Heart right ventricle (tissue), 16 donors: ENCODE measurements at regions not wholly inside any gene's neighbourhood (a gene's known extent, or its start where the extent isn't known, plus 50 kb on each side); places are given as distances from the start of the nearest gene placed in this dataset.

Source experiments
- ATAC-seq, 8 donors: fragments of 200-7000 bp; cut with Tn5 transposase; one replicate each; pipeline ENCODE4 v1.9.1; 2020; ENCODE audit warnings: mild to moderate bottlenecking in 8 of 8, moderate library complexity in 8 of 8, moderate number of reproducible peaks in 1 of 8
- DNase-seq, 2 donors: peaks; one replicate each; pipeline ENCODE4 v3.0.0-alpha.2; 2020
- H3K27ac ChIP-seq, 10 donors: fragments of 200-600 bp; sonication (generic) in 2 of 10; one replicate each; pipeline versions ENCODE4 v1.5.0 to v1.8.0; 2020 to 2022; ENCODE audit warnings: mild to moderate bottlenecking in 3 of 10
- H3K27me3 ChIP-seq, 7 donors: fragments of 200-600 bp; one replicate each; pipeline ENCODE4 v1.8.0; 2021 to 2022; ENCODE audit warnings: mild to moderate bottlenecking in 2 of 7
- H3K36me3 ChIP-seq, 9 donors: fragments of 200-600 bp; sonication (generic) in 1 of 9; one replicate each; pipeline versions ENCODE4 v1.5.0 to v1.8.0; 2020 to 2022; ENCODE audit warnings: mild to moderate bottlenecking in 2 of 9
- H3K4me1 ChIP-seq, 9 donors: fragments of 200-600 bp; sonication (generic) in 1 of 9; one replicate each; pipeline versions ENCODE4 v1.5.0 to v1.8.0; 2020 to 2022; ENCODE audit warnings: mild to moderate bottlenecking in 4 of 9
- H3K4me3 ChIP-seq, 10 donors: fragments of 200-600 bp; sonication (generic) in 2 of 10; one replicate each; pipeline versions ENCODE4 v1.5.0 to v1.8.0; 2020 to 2022; ENCODE audit warnings: mild to moderate bottlenecking in 7 of 10, moderate library complexity in 2 of 10
- H3K9me3 ChIP-seq, 11 donors: fragments of 200-600 bp in 10 of 11; sonication (generic) in 2 of 11; one replicate each; pipeline versions ENCODE4 v1.5.0 to v1.8.0; 2013 to 2022; ENCODE audit warnings: mild to moderate bottlenecking in 2 of 11, control low read depth in 1 of 11, moderate library complexity in 1 of 11
- CTCF ChIP-seq, 9 donors: fragments of 200-600 bp; sonication (generic) in 2 of 9; IDR thresholded peaks; one replicate each; pipeline versions ENCODE4 v1.5.0 to v1.8.0; 2021 to 2022; ENCODE audit warnings: antibody characterized with exemption in 9 of 9, mild to moderate bottlenecking in 5 of 9, moderate library complexity in 1 of 9
- WGBS, 2 donors: extraction: QIAGEN DNeasy Blood & Tissue Kit; methylation state at CpG; one replicate each; pipeline ENCODE4 v1.1.7; 2013; ENCODE audit warnings: inconsistent platforms in 1 of 2; 5-methylcytosine and 5-hydroxymethylcytosine counted together
- intact Hi-C, 10 donors: fragments of 100-400 bp; cut with DNase I; formaldehyde crosslinking; loops; one replicate each; pipeline versions ENCODE4 v1.11.1 to v1.14.2; 2022
- donor health status: Arrhythmogenic right ventricular cardiomyopathy.
- donor health status: ischemic (EF 13 %, LVEDD 7.1; RV severe dilation, severe dysfunction).
- donor health status: healthy with polysubstance abuse.
- donor health status: DM: no; HTN: yes; CAD: no.
- donor health status: DM: no; HTN: no; CAD: no.
- donor health status: ischemic (EF 25% LVEDD 6.9; RV normal size, moderate dysfunction).
- donor health status: ischemic (EF 25% LVEDD 5.7; RV mildly dilated, moderate dysfunction).
- donor health status: healthy.
- donor health status: DM: yes; HTN: yes; CAD: no.
- donor health status: Ischemic cardiomyopathy.
- donor health status: ischemic (EF 35%, LVEDD 5.7; RV mildly dilated, moderate dysfunction).
- donor health status: nonischemic (EF 11% LVEDD 7.7; RV severe dilation, severe dysfunction).
- donor health status: DM: yes; HTN: yes; CAD: no.
- donor health status: PGD.
- donor health status: ischemic (EF 29% LVEDD 5.4; RV normal size, mild dysfunction).
- donor health status: nonischemic (EF 23%, LVEDD 6.1; RV moderate dilation, normal function).

DNA sequence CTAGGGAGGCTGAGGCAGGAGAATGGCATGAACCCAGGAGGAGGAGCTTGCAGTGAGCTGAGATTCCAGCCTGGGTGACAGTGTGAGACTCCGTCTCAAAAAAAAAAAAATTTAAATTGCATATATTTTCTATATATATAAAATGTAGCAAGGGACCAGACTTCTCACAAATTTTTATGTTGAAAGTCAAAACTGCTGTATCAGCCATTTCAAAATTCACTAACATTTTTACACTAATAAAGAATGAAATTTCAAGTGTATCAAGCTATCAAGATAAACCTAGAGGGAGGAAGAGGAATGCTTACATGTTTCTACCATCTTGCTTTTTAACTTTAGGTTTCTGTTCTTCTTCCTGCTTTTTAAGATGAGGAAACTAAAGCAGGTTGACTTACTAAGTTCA lies 464.0 kb downstream of the KCNJ3 start:
- Histone ChIP-seq H3K9me3 (peaks cover 0 to 3% (median 0%) of the 10 kb centered on the region in 11 donors), H3K36me3 (no peaks in the 10 kb centered on the region), H3K4me1 (no peaks in the 10 kb centered on the region), H3K27ac (no peak overlapping the region), H3K27me3 (no peaks in the 10 kb centered on the region), H3K4me3 (no peak overlapping the region)
- no peak for DNase-seq
- intact Hi-C loops, result no loop called here
- no peak for TF ChIP-seq CTCF (IDR thresholded peaks at IDR 0.05)
- ATAC-seq, result no peak
- 89 to 97% methylated on average over 1 of the region's 1 CpG for WGBS, 2 donors

GRCh38 chr2:155161314-155161713 lies 462.8 kb downstream of the KCNJ3 start:
- Histone ChIP-seq H3K4me1 (no peaks in the 10 kb centered on the region), H3K27me3 (no peaks in the 10 kb centered on the region), H3K27ac (no peak overlapping the region), H3K4me3 (no peak overlapping the region), H3K9me3 (peaks cover 0 to 3% (median 0%) of the 10 kb centered on the region in 11 donors), H3K36me3 (no peaks in the 10 kb centered on the region)
- no peak for ATAC-seq
- intact Hi-C loops, result no loop called here
- no peak for TF ChIP-seq CTCF (IDR thresholded peaks at IDR 0.05)
- DNase-seq, result no peak

- peaks cover 0 to 3% (median 0%) of the 10 kb centered on the region in 11 donors for H3K9me3 ChIP-seq
- H3K27me3 ChIP-seq, result no peaks in the 10 kb centered on the region
- H3K4me3 ChIP-seq, result no peak overlapping the region
- no peaks in the 10 kb centered on the region for H3K4me1 ChIP-seq
- whole genome bisulfite sequencing, 2 donors, result 75 to 90% methylated on average over 2 of the region's 2 CpGs
- H3K27ac ChIP-seq, result no peak overlapping the region
- H3K36me3 ChIP-seq, result no peaks in the 10 kb centered on the region
- no peak for DNase-seq
- no peak for ATAC-seq
- TF ChIP-seq CTCF (IDR thresholded peaks at IDR 0.05), result no peak
- intact Hi-C loops, result no loop called here
These were observed 459.2 kb downstream of the KCNJ3 start for GRCh38 chr2:155157711-155158110.

- no peak overlapping the region for H3K4me3 ChIP-seq
- ATAC-seq, result no peak
These were observed 458.6 kb downstream of the KCNJ3 start for GRCh38 chr2:155157065-155157464.

More at GRCh38 chr2:155157065-155157464, 458.6 kb downstream of the KCNJ3 start:
- H3K27ac ChIP-seq, result no peak overlapping the region
- no peak for DNase-seq
- peaks cover 0 to 3% (median 0%) of the 10 kb centered on the region in 11 donors for H3K9me3 ChIP-seq
- WGBS, 2 donors, result 73 to 75% methylated on average over 3 of the region's 3 CpGs
- H3K36me3 ChIP-seq, result no peaks in the 10 kb centered on the region
- H3K4me1 ChIP-seq, result no peaks in the 10 kb centered on the region
- TF ChIP-seq CTCF (IDR thresholded peaks at IDR 0.05), result no peak
- intact Hi-C loops, result no loop called here
- no peaks in the 10 kb centered on the region for H3K27me3 ChIP-seq
